Peyer's patch (tissue), 4 donors: ENCODE measurements at regions not wholly inside any gene's neighbourhood (a gene's known extent, or its start where the extent isn't known, plus 50 kb on each side); places are given as distances from the start of the nearest gene placed in this dataset.

Experiments used
- POLR2A ChIP-seq, 2 donors: fragments of 450-650 bp; IDR thresholded peaks; one replicate each; pipeline ENCODE4 v1.5.1; 2017; ENCODE audit warnings: antibody characterized with exemption in 2 of 2, mild to moderate bottlenecking in 2 of 2, moderate library complexity in 2 of 2
- TF ChIP-seq, protein P1 (sequence below), 6 experiments: fragments of 450-650 bp in 4 of 6; fragments of 200-600 bp in 2 of 6; sonication (generic) in 1 of 6; IDR thresholded peaks; one replicate each; pipeline ENCODE4 v1.5.1; 2017 to 2019; ENCODE audit warnings: antibody characterized with exemption in 6 of 6, mild to moderate bottlenecking in 3 of 6, moderate library complexity in 1 of 6

DNA sequence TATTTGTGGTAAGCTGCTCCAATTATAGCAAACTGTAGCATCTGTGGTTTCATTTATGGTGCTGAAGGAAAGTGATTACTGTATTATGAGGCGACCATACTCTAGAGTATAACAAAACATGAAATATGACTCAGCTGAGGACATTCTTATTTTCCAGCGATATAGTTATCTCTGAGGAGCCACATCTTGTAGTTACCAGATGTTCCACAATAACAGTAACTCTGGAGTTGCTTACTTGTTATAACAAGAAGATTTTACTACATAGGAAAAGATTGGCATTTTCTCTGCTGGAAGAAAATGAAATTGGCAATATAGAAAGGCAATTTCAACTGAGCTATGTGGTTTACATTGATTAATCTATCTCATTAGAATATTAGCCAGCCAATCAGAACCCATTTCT lies 1634.2 kb downstream of the PCDH9 start:
- TF ChIP-seq, protein P1, sequence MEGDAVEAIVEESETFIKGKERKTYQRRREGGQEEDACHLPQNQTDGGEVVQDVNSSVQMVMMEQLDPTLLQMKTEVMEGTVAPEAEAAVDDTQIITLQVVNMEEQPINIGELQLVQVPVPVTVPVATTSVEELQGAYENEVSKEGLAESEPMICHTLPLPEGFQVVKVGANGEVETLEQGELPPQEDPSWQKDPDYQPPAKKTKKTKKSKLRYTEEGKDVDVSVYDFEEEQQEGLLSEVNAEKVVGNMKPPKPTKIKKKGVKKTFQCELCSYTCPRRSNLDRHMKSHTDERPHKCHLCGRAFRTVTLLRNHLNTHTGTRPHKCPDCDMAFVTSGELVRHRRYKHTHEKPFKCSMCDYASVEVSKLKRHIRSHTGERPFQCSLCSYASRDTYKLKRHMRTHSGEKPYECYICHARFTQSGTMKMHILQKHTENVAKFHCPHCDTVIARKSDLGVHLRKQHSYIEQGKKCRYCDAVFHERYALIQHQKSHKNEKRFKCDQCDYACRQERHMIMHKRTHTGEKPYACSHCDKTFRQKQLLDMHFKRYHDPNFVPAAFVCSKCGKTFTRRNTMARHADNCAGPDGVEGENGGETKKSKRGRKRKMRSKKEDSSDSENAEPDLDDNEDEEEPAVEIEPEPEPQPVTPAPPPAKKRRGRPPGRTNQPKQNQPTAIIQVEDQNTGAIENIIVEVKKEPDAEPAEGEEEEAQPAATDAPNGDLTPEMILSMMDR (IDR thresholded peaks at IDR 0.05) = no peak
- no peak for TF ChIP-seq POLR2A (IDR thresholded peaks at IDR 0.05)
